B cell (primary cell): ENCODE measurements at regions not wholly inside any gene's neighbourhood (a gene's known extent, or its start where the extent isn't known, plus 50 kb on each side); places are given as distances from the start of the nearest gene placed in this dataset.

Experiments used
- ATAC-seq: fragments of 200-7000 bp; cut with Tn5 transposase; one replicate; pipeline ENCODE4 v1.10.0; 2021; ENCODE audit warnings: low read depth, mild to moderate bottlenecking, moderate number of reproducible peaks, moderate library complexity
- CTCF ChIA-PET: fragments of 350-600 bp; sonication (Branson Sonifier 250); formaldehyde crosslinking; loops from one replicate; lab custom pipeline; 2021; ENCODE audit warnings: antibody characterized with exemption, inconsistent platforms; lab: Charles Lee
- POLR2A ChIA-PET: fragments of 350-600 bp; sonication (Branson Sonifier 250); formaldehyde crosslinking; loops from one replicate; lab custom pipeline; 2021; ENCODE audit warnings: antibody characterized with exemption; lab: Charles Lee
- DNase-seq: peaks from one replicate; pipeline ENCODE4 v3.0.0; 2013
- H2AFZ ChIP-seq: 2 replicates; pipeline ENCODE4 v1.6.1; 2012; ENCODE audit warnings: mild to moderate bottlenecking, low read depth, low read length; ENCODE audit not compliant: insufficient read depth, poor library complexity, severe bottlenecking
- H3K27ac ChIP-seq, 2 donors: 1 replicate in 1 of 2; 2 replicates in 1 of 2; pipeline ENCODE4 v1.5.1; 2012 to 2013; ENCODE audit warnings: low read length in 2 of 2, mild to moderate bottlenecking in 2 of 2, moderate library complexity in 1 of 2
- H3K27me3 ChIP-seq, 4 experiments: fragments of 200-600 bp in 1 of 4; sonication (generic) in 1 of 4; replicated peaks in 1 of 4; 1 replicate in 2 of 4; 2 replicates in 2 of 4; pipeline versions ENCODE4 v1.6.1 to v1.7.0; 2013 to 2016; ENCODE audit warnings: low read length in 3 of 4, mild to moderate bottlenecking in 2 of 4, mixed read lengths in 1 of 4, moderate library complexity in 1 of 4; ENCODE audit not compliant: insufficient read depth in 4 of 4, control insufficient read depth in 3 of 4; ENCODE audit errors: control extremely low read depth in 1 of 4
- H3K36me3 ChIP-seq, 2 experiments: replicated peaks in 1 of 2; 1 replicate in 1 of 2; 2 replicates in 1 of 2; pipeline versions ENCODE4 v1.6.1 to v1.7.1; 2013; ENCODE audit warnings: low read length in 1 of 2; ENCODE audit not compliant: insufficient read depth in 2 of 2, control insufficient read depth in 1 of 2; ENCODE audit errors: control extremely low read depth in 1 of 2, extremely low read depth in 1 of 2
- H3K4me1 ChIP-seq, 2 donors: fragments of 200-600 bp in 1 of 2; sonication (generic) in 1 of 2; 1 replicate in 1 of 2; 2 replicates in 1 of 2; pipeline versions ENCODE4 v1.5.1 to v1.6.1; 2013 to 2017; ENCODE audit warnings: low read length in 2 of 2; ENCODE audit not compliant: control insufficient read depth in 2 of 2, insufficient read depth in 2 of 2
- H3K4me2 ChIP-seq: replicated peaks from 2 replicates; pipeline ENCODE3; 2012; ENCODE audit warnings: mild to moderate bottlenecking, low read depth, low read length; ENCODE audit not compliant: poor library complexity, severe bottlenecking
- H3K4me3 ChIP-seq, 5 experiments: fragments of 200-600 bp in 1 of 5; sonication (generic) in 1 of 5; 1 replicate in 3 of 5; 2 replicates in 2 of 5; pipeline versions ENCODE4 v1.5.1 to v1.7.0; 2011 to 2016; ENCODE audit warnings: low read length in 4 of 5, mild to moderate bottlenecking in 4 of 5, low read depth in 2 of 5, control low read depth in 1 of 5, moderate library complexity in 1 of 5; ENCODE audit not compliant: insufficient read depth in 1 of 5; ENCODE audit errors: control extremely low read depth in 1 of 5, extremely low read depth in 1 of 5
- H3K79me2 ChIP-seq: fragments of 200-600 bp; sonication (generic); one replicate; pipeline ENCODE4 v1.6.0; 2016; ENCODE audit warnings: low read length; ENCODE audit not compliant: control insufficient read depth, insufficient read depth
- H3K9ac ChIP-seq: fragments of 200-600 bp; sonication (generic); 2 replicates; pipeline ENCODE4 v1.6.1; 2017; ENCODE audit warnings: mild to moderate bottlenecking, low read length, moderate library complexity
- H3K9me3 ChIP-seq, 3 donors: one replicate each; pipeline versions ENCODE4 v1.6.1 to v1.7.1; 2013; ENCODE audit warnings: low read length in 2 of 3; ENCODE audit not compliant: control insufficient read depth in 2 of 3, insufficient read depth in 1 of 3; ENCODE audit errors: control extremely low read depth in 1 of 3
- H4K20me1 ChIP-seq: 2 replicates; pipeline ENCODE4 v1.6.0; 2012; ENCODE audit warnings: mild to moderate bottlenecking, low read length; ENCODE audit not compliant: insufficient read depth, control insufficient read depth, poor library complexity, severe bottlenecking
- H3K27ac Mint-ChIP-seq: one replicate; pipeline ENCODE4 v1.8.0; 2021; ENCODE audit warnings: mixed read lengths
- H3K27me3 Mint-ChIP-seq: one replicate; pipeline ENCODE4 v1.8.0; 2021; ENCODE audit warnings: mixed read lengths
- H3K4me1 Mint-ChIP-seq: one replicate; pipeline ENCODE4 v1.8.0; 2021; ENCODE audit warnings: mixed read lengths
- H3K4me3 Mint-ChIP-seq: one replicate; pipeline ENCODE4 v1.8.0; 2021; ENCODE audit warnings: mixed read lengths
- H3K9me3 Mint-ChIP-seq: one replicate; pipeline ENCODE4 v1.8.0; 2022; ENCODE audit warnings: mixed read lengths; ENCODE audit not compliant: insufficient read depth
- EZH2 ChIP-seq: IDR thresholded peaks from 2 replicates; pipeline ENCODE4 v1.6.1; 2012; ENCODE audit warnings: borderline replicate concordance, low read depth, mild to moderate bottlenecking, moderate library complexity, low read length; ENCODE audit not compliant: insufficient read depth, poor library complexity, severe bottlenecking
- WGBS: methylation state at CpG from one replicate; pipeline ENCODE4 v1.1.5; 2013; ENCODE audit warnings: missing lambda C conversion rate; ENCODE audit not compliant: insufficient coverage; 5-methylcytosine and 5-hydroxymethylcytosine counted together
- intact Hi-C: fragments of 100-400 bp; cut with micrococcal nuclease; formaldehyde crosslinking; loops from one replicate; pipeline ENCODE4 v1.10.0; 2022
- TF ChIP-seq, protein P1 (sequence below): fragments of 200-600 bp; IDR thresholded peaks from one replicate; pipeline ENCODE4 v1.8.0; 2022; ENCODE audit warnings: antibody characterized with exemption, mild to moderate bottlenecking

- no peaks in the 10 kb centered on the region for H3K27me3 ChIP-seq
- H3K4me3 ChIP-seq = no peak overlapping the region
- Mint-ChIP-seq H3K9me3 (peaks cover 6% of the 10 kb centered on the region), H3K27me3 (peaks cover 19% of the 10 kb centered on the region), H3K4me1 (no peaks in the 10 kb centered on the region), H3K27ac (no peak overlapping the region), H3K4me3 (no peak overlapping the region)
- H3K4me2 ChIP-seq = no peak overlapping the region
- no peak for ATAC-seq
- H3K4me1 ChIP-seq = no peaks in the 10 kb centered on the region
- TF ChIP-seq, protein P1, sequence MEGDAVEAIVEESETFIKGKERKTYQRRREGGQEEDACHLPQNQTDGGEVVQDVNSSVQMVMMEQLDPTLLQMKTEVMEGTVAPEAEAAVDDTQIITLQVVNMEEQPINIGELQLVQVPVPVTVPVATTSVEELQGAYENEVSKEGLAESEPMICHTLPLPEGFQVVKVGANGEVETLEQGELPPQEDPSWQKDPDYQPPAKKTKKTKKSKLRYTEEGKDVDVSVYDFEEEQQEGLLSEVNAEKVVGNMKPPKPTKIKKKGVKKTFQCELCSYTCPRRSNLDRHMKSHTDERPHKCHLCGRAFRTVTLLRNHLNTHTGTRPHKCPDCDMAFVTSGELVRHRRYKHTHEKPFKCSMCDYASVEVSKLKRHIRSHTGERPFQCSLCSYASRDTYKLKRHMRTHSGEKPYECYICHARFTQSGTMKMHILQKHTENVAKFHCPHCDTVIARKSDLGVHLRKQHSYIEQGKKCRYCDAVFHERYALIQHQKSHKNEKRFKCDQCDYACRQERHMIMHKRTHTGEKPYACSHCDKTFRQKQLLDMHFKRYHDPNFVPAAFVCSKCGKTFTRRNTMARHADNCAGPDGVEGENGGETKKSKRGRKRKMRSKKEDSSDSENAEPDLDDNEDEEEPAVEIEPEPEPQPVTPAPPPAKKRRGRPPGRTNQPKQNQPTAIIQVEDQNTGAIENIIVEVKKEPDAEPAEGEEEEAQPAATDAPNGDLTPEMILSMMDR = no peak
- H3K9ac ChIP-seq = no peak overlapping the region
- H4K20me1 ChIP-seq = no peaks in the 10 kb centered on the region
- peaks cover 1 to 5% (median 2%) of the 10 kb centered on the region in 3 donors for H3K9me3 ChIP-seq
- no peak overlapping the region for H3K27ac ChIP-seq
- ChIA-PET CTCF (no interaction called here), POLR2A (no interaction called here)
- no peak overlapping the region for H2AFZ ChIP-seq
- H3K36me3 ChIP-seq = no peaks in the 10 kb centered on the region
- H3K79me2 ChIP-seq = no peaks in the 10 kb centered on the region
- intact Hi-C loops = no loop called here
- WGBS = no CpG with 5 or more reads among the region's 2 CpGs
- DNase-seq = no peak
These were observed 58.6 kb upstream of the MNS1 start for GRCh38 chr15:56523521-56523920.

- no peak overlapping the region for H3K9ac ChIP-seq
- H3K36me3 ChIP-seq = no peaks in the 10 kb centered on the region
- no peak overlapping the region for H3K4me3 ChIP-seq
- CTCF ChIA-PET = interaction anchor here (0.7 kb wide), 2 partner anchors 28 to 471 kb away, joined by 3 read pairs; no protein-coding TSS in a partner anchor
- no peak overlapping the region for H3K4me2 ChIP-seq
- H3K27ac Mint-ChIP-seq = no peak overlapping the region
- DNase-seq (no peak), ATAC-seq (no peak)
- H2AFZ ChIP-seq = no peak overlapping the region
- no peaks in the 10 kb centered on the region for H3K4me1 ChIP-seq
- POLR2A ChIA-PET = no interaction called here
- no peaks in the 10 kb centered on the region for H3K27me3 ChIP-seq
- H3K79me2 ChIP-seq = no peaks in the 10 kb centered on the region
- TF ChIP-seq, protein P1 = no peak
- no peak for TF ChIP-seq EZH2
- no peaks in the 10 kb centered on the region for H3K4me1 Mint-ChIP-seq
- peaks cover 24% of the 10 kb centered on the region for H3K27me3 Mint-ChIP-seq
- no peak overlapping the region for H3K27ac ChIP-seq
- H3K9me3 ChIP-seq = peaks cover 1 to 12% (median 7%) of the 10 kb centered on the region in 3 donors
- no peaks in the 10 kb centered on the region for H4K20me1 ChIP-seq
- H3K9me3 Mint-ChIP-seq = peaks cover 12% of the 10 kb centered on the region
- H3K4me3 Mint-ChIP-seq = no peak overlapping the region
- intact Hi-C loops = no loop called here
These were observed 54.1 kb upstream of the MNS1 start for GRCh38 chr15:56519000-56519399.
